HL-60 (cell line): ENCODE measurements at regions not wholly inside any gene's neighbourhood (a gene's known extent, or its start where the extent isn't known, plus 50 kb on each side); places are given as distances from the start of the nearest gene placed in this dataset.

Experiments
- DNase-seq, 2 experiments: peaks; one replicate each; pipeline ENCODE4 v3.0.0-alpha.2; 2010 to 2020; ENCODE audit warnings: low read depth in 1 of 2, low spot score in 1 of 2
- H3K27ac ChIP-seq: fragments of 250-450 bp; sonication (Bioruptor Pico); replicated peaks from 2 replicates; pipeline ENCODE4 v1.5.1; 2020; ENCODE audit warnings: mild to moderate bottlenecking, moderate library complexity
- H3K27me3 ChIP-seq: fragments of 250-450 bp; sonication (Bioruptor Pico); 2 replicates; pipeline ENCODE4 v1.5.1; 2021; ENCODE audit warnings: mild to moderate bottlenecking, moderate library complexity; ENCODE audit not compliant: insufficient read depth, poor library complexity, severe bottlenecking
- H3K4me3 ChIP-seq: replicated peaks from 2 replicates; pipeline ENCODE4 v1.5.1; 2011; ENCODE audit warnings: mild to moderate bottlenecking, control low read depth, low read length; ENCODE audit not compliant: insufficient read depth
- CTCF ChIP-seq: IDR thresholded peaks from one replicate; pipeline ENCODE4 v1.5.1; 2011; ENCODE audit warnings: low read length, control low read depth, inconsistent platforms; ENCODE audit not compliant: insufficient read depth
- GABPA ChIP-seq: IDR thresholded peaks from 2 replicates; pipeline ENCODE4 v1.6.1; 2012; ENCODE audit warnings: low read depth
- POLR2AphosphoS5 ChIP-seq: IDR thresholded peaks from 2 replicates; pipeline ENCODE4 v1.6.1; 2012; ENCODE audit warnings: low read depth
- SPI1 ChIP-seq: IDR thresholded peaks from 2 replicates; pipeline ENCODE4 v1.6.1; 2012; ENCODE audit warnings: low read depth, mild to moderate bottlenecking, borderline replicate concordance
- TF ChIP-seq, protein P1 (sequence below): IDR thresholded peaks from 2 replicates; pipeline ENCODE4 v1.6.1; 2012; ENCODE audit warnings: low read depth; ENCODE audit not compliant: insufficient replicate concordance

- Histone ChIP-seq H3K27ac (no peak overlapping the region), H3K4me3 (no peak overlapping the region), H3K27me3 (no peaks in the 10 kb centered on the region)
- no peak for DNase-seq
- TF ChIP-seq, protein P1, sequence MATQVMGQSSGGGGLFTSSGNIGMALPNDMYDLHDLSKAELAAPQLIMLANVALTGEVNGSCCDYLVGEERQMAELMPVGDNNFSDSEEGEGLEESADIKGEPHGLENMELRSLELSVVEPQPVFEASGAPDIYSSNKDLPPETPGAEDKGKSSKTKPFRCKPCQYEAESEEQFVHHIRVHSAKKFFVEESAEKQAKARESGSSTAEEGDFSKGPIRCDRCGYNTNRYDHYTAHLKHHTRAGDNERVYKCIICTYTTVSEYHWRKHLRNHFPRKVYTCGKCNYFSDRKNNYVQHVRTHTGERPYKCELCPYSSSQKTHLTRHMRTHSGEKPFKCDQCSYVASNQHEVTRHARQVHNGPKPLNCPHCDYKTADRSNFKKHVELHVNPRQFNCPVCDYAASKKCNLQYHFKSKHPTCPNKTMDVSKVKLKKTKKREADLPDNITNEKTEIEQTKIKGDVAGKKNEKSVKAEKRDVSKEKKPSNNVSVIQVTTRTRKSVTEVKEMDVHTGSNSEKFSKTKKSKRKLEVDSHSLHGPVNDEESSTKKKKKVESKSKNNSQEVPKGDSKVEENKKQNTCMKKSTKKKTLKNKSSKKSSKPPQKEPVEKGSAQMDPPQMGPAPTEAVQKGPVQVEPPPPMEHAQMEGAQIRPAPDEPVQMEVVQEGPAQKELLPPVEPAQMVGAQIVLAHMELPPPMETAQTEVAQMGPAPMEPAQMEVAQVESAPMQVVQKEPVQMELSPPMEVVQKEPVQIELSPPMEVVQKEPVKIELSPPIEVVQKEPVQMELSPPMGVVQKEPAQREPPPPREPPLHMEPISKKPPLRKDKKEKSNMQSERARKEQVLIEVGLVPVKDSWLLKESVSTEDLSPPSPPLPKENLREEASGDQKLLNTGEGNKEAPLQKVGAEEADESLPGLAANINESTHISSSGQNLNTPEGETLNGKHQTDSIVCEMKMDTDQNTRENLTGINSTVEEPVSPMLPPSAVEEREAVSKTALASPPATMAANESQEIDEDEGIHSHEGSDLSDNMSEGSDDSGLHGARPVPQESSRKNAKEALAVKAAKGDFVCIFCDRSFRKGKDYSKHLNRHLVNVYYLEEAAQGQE: no peak
- TF ChIP-seq SPI1 (no peak), GABPA (no peak), POLR2AphosphoS5 (no peak), CTCF (no peak)
Observed at GRCh38 chr6:159331451-159331850, 162.3 kb downstream of the FNDC1 start.

DNA sequence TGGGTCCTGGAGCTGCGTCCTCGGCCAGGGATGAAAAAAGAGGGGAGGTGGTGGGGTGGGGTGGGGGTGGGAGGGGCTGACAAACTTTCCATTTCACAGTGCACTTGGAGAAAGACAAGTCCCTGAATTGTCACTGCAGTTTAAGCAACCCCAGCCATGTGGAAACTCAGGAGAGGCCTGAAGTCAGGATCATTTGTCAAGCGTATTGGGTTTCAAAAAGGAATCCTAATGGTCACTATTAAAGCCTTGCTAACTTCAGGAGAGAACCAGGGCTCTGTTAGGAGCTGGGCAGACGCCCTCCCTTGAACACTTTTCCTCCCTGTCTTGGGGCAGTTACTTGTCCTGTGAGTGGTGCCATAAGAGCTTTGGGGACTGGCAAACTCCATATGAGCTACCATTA, 159.9 kb downstream of the FNDC1 start:
- no peak for DNase-seq
- no peak overlapping the region for H3K4me3 ChIP-seq
- no peak overlapping the region for H3K27ac ChIP-seq
- TF ChIP-seq SPI1 (no peak), GABPA (no peak), CTCF (no peak), POLR2AphosphoS5 (no peak)
- TF ChIP-seq, protein P1: no peak
- H3K27me3 ChIP-seq: no peaks in the 10 kb centered on the region

DNA sequence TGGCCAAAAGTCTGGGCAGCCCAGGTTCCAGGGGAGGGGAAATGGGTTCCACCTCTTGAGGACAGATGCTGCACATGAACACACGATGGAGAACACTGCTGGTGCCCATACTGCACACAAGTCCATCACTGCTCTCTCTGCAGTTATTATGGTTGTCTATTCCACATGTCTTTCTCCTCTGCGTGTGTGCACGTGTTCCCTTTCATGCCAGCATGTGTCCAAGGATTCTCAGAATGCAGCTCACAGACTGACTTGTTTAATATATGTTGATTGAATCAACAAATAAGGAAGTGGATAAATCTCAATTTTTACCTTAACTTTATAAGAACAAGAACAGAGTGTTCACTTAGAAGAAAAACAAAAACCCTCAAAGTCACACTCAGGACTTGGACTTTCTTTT, 158.9 kb downstream of the FNDC1 start:
- TF ChIP-seq GABPA: no peak
- TF ChIP-seq, protein P1: no peak
- TF ChIP-seq POLR2AphosphoS5: no peak
- TF ChIP-seq CTCF: no peak
- no peak for DNase-seq

More for the DNA sequence above, 158.9 kb downstream of the FNDC1 start:
- Histone ChIP-seq H3K4me3 (no peak overlapping the region), H3K27me3 (no peaks in the 10 kb centered on the region), H3K27ac (no peak overlapping the region)
